AG04449 (cell line): ENCODE measurements at regions not wholly inside any gene's neighbourhood (a gene's known extent, or its start where the extent isn't known, plus 50 kb on each side); places are given as distances from the start of the nearest gene placed in this dataset.

Experiments used
- CTCF ChIA-PET: fragments of 350-600 bp; formaldehyde crosslinking; extraction: SDS; loops from one replicate; lab custom pipeline; 2021; ENCODE audit warnings: antibody characterized with exemption; lab: Yijun Ruan, JAX
- POLR2A ChIA-PET: fragments of 400-600, 350-600 bp; formaldehyde crosslinking; extraction: SDS; loops from one replicate; lab custom pipeline; 2020; ENCODE audit warnings: antibody characterized with exemption, inconsistent platforms; lab: Yijun Ruan, JAX
- DNase-seq: peaks from one replicate; pipeline ENCODE4 v3.0.0-alpha.2; 2010; ENCODE audit warnings: low read depth, low spot score
- H3K4me3 ChIP-seq: 2 replicates; pipeline ENCODE4 v1.5.1; 2011; ENCODE audit warnings: low read depth, mild to moderate bottlenecking, control low read depth, low read length
- CTCF ChIP-seq: IDR thresholded peaks from one replicate; pipeline ENCODE4 v1.5.1; 2011; ENCODE audit warnings: mild to moderate bottlenecking, moderate library complexity, low read length, control low read depth, inconsistent platforms; ENCODE audit not compliant: insufficient read depth; ENCODE audit errors: missing control alignments

- TF ChIP-seq CTCF: no peak
- DNase-seq: no peak
These were observed 304.9 kb upstream of the JAG1 start for GRCh38 chr20:10978713-10979112.

GRCh38 chr20:10982692-10983091 lies 308.9 kb upstream of the JAG1 start:
- no peak for TF ChIP-seq CTCF
- CTCF ChIA-PET: interaction anchor here (1.4 kb wide), 1 partner anchor 9 kb away, joined by 7 read pairs; no protein-coding TSS in a partner anchor
- POLR2A ChIA-PET: interaction anchor here (0.9 kb wide), 1 partner anchor 285 kb away, joined by 5 read pairs; no protein-coding TSS in a partner anchor
- DNase-seq: peak; percentile 84
- H3K4me3 ChIP-seq: no peak overlapping the region

More at GRCh38 chr20:10978713-10979112, 304.9 kb upstream of the JAG1 start:
- CTCF ChIA-PET: no interaction called here
- POLR2A ChIA-PET: no interaction called here
- H3K4me3 ChIP-seq: no peak overlapping the region

GRCh38 chr20:10984294-10984693 lies 310.5 kb upstream of the JAG1 start:
- no peak for DNase-seq
- no peak overlapping the region for H3K4me3 ChIP-seq
- TF ChIP-seq CTCF: no peak
- CTCF ChIA-PET: interaction anchor here (1.1 kb wide), 1 partner anchor 12 kb away, joined by 4 read pairs; no protein-coding TSS in a partner anchor
- POLR2A ChIA-PET: no interaction called here

- CTCF ChIA-PET: no interaction called here
- H3K4me3 ChIP-seq: no peak overlapping the region
- no peak for TF ChIP-seq CTCF
- POLR2A ChIA-PET: no interaction called here
- no peak for DNase-seq
These were observed 311.1 kb upstream of the JAG1 start for GRCh38 chr20:10984913-10985312.

- CTCF ChIA-PET: no interaction called here
- no peak for TF ChIP-seq CTCF
- DNase-seq: no peak
- H3K4me3 ChIP-seq: no peak overlapping the region
- POLR2A ChIA-PET: no interaction called here
These were observed 311.7 kb upstream of the JAG1 start for GRCh38 chr20:10985536-10985935.

- no peak for TF ChIP-seq CTCF
- DNase-seq: peak; percentile 58
- CTCF ChIA-PET: interaction anchor here (0.7 kb wide), 1 partner anchor 229 kb away, joined by 3 read pairs; no protein-coding TSS in a partner anchor
- POLR2A ChIA-PET: interaction anchor here (0.8 kb wide), 1 partner anchor 36 kb away, joined by 3 read pairs; no protein-coding TSS in a partner anchor
- H3K4me3 ChIP-seq: no peak overlapping the region
These were observed 312.8 kb upstream of the JAG1 start for GRCh38 chr20:10986586-10986985.
